ENCODE measurements at regions not wholly inside any gene's neighbourhood (a gene's known extent, or its start where the extent isn't known, plus 50 kb on each side); places are given as distances from the start of the nearest gene placed in this dataset.
"Not testable (repeated sequence)": the region's sequence is repeated elsewhere in the genome, so short reads cannot be mapped to it uniquely, and the experiment has no call there.

- DNase-seq = no peak
Observed at GRCh38 chr12:127590868-127591267, 676.1 kb upstream of the TMEM132C start.

- DNase-seq = no peak
Observed at GRCh38 chr12:127592245-127592644, 674.7 kb upstream of the TMEM132C start.

- DNase-seq = no peak
Observed at GRCh38 chr12:127594351-127594970, 672.5 kb upstream of the TMEM132C start.

- DNase-seq = no peak
Observed at GRCh38 chr12:127595506-127595905, 671.5 kb upstream of the TMEM132C start.

GRCh38 chr12:127596891-127597290 is 670.1 kb upstream of the TMEM132C start:
- no peak for DNase-seq

- no peak for DNase-seq
Observed at GRCh38 chr12:127599436-127599835, 667.5 kb upstream of the TMEM132C start.

- no peak for DNase-seq
Observed at GRCh38 chr12:127600211-127600610, 666.8 kb upstream of the TMEM132C start.

- no peak for DNase-seq
Observed at GRCh38 chr12:127606476-127607015, 660.4 kb upstream of the TMEM132C start.

GRCh38 chr12:127607146-127607725 is 659.7 kb upstream of the TMEM132C start:
- DNase-seq = no peak

- not testable (repeated sequence) for DNase-seq
Observed at GRCh38 chr12:127608359-127608758, 658.6 kb upstream of the TMEM132C start.

- no peak for DNase-seq
Observed at GRCh38 chr12:127613056-127613455, 653.9 kb upstream of the TMEM132C start.

GRCh38 chr12:127619869-127620734 is 646.9 kb upstream of the TMEM132C start:
- DNase-seq = no peak

- no peak for DNase-seq
Observed at GRCh38 chr12:127620735-127621355, 646.1 kb upstream of the TMEM132C start.

- DNase-seq = no peak
Observed at GRCh38 chr12:127621366-127621765, 645.6 kb upstream of the TMEM132C start.

- DNase-seq = no peak
Observed at GRCh38 chr12:127623362-127623761, 643.6 kb upstream of the TMEM132C start.

GRCh38 chr12:127625176-127625771 is 641.7 kb upstream of the TMEM132C start:
- DNase-seq = no peak

GRCh38 chr12:127628645-127629044 is 638.3 kb upstream of the TMEM132C start:
- DNase-seq = no peak

GRCh38 chr12:127629066-127629820 is 637.7 kb upstream of the TMEM132C start:
- DNase-seq = no peak

GRCh38 chr12:127632461-127632860 is 634.5 kb upstream of the TMEM132C start:
- DNase-seq = no peak

GRCh38 chr12:127635838-127636237 is 631.1 kb upstream of the TMEM132C start:
- no peak for DNase-seq

GRCh38 chr12:127636882-127637281 is 630.1 kb upstream of the TMEM132C start:
- no peak for DNase-seq
